ENCODE measurements at regions not wholly inside any gene's neighbourhood (a gene's known extent, or its start where the extent isn't known, plus 50 kb on each side); places are given as distances from the start of the nearest gene placed in this dataset.

- TF ChIP-seq CTCF (conservative IDR thresholded peaks at IDR 0.05) (no peak), EZH2 (IDR thresholded peaks at IDR 0.05; ENCODE audit: low read depth) (no peak)
Observed at GRCh38 chr5:91283326-91283725, 99.8 kb downstream of the ARRDC3 start.
